HG02973 (cell line): ENCODE measurements at regions not wholly inside any gene's neighbourhood (a gene's known extent, or its start where the extent isn't known, plus 50 kb on each side); places are given as distances from the start of the nearest gene placed in this dataset.

Experiments
- ATAC-seq: cut with Tn5 transposase; IDR thresholded peaks from one replicate; pipeline ENCODE4 v1.9.1; 2021; ENCODE audit warnings: moderate library complexity; ENCODE audit not compliant: unreplicated experiment

DNA sequence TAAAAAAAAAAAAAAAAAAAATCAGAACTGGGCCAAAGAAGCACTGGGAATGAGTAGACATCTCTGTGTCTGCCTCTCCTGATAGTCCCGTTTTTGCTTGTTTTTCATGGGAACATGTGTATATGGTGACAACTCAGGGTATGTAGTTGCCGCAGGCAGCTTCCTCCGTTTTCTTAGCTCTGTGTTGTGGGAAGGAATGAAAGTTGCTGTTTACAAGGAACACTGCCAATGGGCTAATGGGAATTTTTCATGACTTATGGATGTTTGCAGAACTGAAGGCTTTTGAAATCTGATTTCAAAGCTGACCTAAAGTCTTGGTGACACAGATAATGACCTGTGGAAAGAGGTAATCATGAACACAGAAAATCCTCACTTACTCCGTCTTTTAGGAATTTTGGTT, 146.4 kb upstream of the BTG1 start:
- no peak for ATAC-seq

DNA sequence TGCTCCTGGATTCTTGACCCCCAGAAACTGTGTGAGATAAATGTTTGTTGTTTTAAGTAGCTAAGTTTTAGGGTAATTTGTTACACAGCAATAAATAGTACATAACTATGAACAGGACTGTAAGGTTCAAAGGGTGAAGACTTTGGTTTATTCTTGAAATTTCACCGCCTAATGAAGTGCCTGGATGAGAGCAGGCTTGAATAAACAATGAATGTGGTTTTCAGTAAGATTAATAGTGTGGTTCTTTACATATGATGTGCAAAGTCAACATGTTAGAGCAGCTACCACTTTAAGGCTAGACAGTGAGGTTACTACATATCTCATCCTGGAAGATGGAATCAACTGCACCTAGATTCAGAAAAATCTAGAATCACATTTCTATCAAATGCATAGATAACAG, 145.2 kb upstream of the BTG1 start:
- ATAC-seq = no peak

DNA sequence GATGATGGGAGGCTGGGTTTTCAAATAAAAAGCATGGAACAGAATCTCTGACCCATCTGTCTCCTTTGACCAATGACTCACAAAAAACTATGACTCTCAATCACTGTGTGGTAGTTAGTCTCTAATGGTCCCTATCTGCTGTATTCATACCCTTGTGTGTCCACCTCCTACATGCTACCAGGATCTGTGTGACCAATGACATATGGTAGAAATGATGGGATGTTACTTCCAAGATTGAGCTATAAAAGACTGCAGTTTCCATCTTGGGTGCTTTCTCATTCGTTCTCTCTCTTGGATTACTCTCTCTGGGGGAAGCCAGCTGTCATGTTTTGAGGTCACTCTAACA, 144.7 kb upstream of the BTG1 start:
- no peak for ATAC-seq

DNA sequence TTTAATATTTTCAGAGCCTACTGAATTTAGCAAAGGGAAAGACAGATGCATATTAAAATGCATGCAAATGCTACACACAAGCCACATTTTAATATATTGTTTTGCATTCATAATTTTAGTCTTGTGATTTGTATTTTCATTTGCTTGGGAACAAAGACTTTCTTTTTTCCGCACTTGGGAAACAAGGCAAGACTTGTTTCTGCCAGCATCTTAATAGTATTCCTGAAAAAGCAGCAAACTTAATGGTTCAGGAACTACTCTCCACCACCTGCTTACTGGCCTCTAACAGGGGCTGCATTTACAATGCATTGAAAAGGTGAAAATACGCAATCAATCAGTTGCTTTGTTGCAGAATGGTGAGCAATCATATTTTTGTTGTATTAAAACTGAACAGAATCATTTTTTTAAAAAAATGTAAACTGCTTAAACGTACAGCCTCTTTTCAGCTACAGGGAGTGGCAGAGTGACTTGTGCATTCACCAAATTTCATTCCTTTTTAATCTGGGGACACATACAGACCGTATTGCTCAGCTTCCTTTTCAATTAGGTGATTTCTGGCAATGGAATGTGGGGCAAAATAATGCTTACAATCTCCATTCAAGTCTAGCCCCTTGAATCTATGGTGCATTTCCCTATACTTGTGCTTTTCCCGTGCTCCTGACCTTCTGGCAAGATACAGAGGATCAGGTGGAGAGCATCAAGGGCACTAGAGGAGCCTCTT, 144.1 kb upstream of the BTG1 start:
- no peak for ATAC-seq

DNA sequence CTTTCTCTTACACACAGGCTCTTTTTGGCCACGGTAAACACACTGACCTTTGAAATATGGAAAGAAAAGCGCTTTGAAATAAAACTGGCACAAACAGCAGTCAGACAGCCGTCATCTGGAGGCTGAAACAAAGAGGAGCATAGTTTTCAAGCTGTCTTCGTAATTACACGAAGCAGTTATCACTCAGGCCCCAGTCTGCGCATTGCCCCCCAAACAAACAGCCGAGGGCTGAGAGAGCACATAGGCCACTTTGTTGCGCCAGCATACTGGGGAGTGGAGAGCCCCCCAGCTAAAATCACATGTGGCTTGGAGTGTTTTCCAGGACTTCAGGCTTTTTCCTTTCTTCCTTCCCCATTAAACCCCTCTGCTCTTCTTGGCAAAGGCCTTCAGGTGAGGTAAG, 142.9 kb upstream of the BTG1 start:
- no peak for ATAC-seq

DNA sequence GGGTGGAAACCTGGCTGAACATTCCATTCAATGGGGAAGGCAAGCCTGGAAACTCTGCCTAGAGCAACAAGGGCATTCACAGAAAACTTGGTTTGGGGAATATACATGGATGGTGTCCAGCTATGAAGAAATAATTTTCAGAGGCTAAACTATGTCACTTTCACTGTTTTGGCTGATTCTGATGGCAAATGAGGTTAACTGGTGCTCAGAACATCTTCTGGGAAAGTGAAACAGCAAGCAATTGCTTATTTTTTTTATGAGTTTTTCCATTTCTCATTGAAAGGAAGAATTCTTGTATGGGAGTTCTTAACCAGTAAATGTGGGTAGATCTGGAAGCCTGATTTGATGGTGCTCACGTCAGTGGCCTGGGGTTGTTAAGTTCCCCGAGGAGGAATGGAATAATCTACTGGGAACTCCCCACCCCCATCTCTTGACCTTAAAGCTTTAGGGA, 132.8 kb upstream of the BTG1 start:
- ATAC-seq = no peak

DNA sequence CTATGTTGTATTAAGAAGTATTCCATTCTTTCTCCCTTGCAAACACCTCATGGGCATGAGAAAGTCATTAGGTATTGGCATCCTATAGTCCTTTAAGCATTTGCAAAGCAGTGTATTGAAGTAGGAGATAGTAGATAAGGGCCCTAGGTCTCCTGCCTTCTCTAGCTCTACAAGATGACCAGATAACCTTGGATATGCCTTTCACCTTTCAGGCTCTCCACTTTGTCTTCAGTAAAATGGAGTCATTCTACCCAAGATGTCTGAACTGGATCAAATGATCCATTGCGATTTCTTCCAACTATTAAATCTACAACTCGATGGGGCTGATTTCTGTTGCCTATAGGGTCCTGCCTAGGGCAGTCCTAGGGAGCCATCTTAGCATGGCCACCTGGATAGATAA, 132.1 kb upstream of the BTG1 start:
- ATAC-seq = no peak

DNA sequence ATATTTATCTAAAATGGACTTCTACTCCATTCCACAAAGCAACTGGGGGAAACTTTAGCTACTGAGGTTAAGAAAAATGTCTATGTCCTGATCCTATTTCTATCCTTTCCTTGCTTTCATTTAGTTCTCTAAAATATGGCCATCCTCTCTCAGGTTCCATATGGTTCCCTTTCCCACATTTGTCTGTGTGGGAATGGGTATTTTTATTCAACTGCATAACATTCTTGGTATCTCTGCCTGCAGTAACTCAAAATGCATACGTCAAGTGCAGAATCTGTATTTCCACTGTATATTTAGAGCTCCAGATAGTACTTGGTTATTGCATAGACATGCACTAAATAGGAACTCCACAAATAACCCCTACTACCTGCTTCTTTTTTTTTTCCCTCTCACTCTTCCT, 130.6 kb upstream of the BTG1 start:
- no peak for ATAC-seq

DNA sequence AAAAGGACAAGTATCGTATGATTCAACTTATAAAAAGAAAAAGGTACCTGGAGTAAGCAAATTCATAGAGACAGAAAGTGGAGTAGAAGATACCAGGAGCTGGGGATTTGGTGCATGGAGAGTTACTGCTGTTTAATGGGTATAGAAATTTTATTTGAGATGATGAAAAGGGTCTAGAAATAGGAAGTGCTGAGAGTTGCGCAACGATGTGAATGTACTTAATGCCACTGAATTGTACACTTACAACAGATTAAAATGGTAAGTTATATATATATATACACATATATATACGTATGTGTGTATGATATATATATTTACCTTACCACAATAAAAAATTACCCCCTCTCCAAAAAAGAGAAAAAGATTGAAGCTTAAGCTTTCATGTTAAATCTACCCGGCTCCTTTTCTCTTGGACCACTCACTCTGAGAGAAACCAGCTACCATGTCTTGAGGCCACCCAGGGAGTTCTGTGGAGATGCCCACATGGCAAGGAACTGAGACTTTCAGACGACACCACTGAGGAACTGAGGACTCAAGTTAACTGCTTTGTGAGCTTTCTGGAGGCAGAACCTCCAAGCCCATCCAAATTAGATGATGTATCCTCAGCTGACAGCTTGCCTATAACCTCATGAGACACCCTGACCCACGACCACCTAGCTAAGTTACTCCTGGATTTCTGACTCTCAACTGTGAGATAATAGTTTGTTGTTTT, 130.0 kb upstream of the BTG1 start:
- no peak for ATAC-seq

DNA sequence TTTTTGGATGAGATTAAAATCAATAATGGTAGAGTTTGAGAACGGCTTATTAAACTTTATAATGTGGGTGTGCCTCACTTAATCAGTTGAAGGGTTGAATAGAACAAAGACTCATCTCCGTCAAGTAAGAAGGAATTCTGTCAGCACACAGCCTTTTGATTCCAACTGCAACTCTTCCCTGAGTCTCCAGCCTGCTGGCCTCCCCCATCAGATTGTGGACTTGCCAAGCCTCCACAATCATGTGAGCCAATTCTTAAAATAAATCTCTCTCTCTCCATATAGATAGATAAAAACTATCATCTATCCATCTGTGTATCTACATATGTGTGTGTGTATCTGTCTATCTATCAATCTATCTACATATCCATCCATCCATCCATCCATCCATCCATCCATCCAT, 127.4 kb upstream of the BTG1 start:
- no peak for ATAC-seq

DNA sequence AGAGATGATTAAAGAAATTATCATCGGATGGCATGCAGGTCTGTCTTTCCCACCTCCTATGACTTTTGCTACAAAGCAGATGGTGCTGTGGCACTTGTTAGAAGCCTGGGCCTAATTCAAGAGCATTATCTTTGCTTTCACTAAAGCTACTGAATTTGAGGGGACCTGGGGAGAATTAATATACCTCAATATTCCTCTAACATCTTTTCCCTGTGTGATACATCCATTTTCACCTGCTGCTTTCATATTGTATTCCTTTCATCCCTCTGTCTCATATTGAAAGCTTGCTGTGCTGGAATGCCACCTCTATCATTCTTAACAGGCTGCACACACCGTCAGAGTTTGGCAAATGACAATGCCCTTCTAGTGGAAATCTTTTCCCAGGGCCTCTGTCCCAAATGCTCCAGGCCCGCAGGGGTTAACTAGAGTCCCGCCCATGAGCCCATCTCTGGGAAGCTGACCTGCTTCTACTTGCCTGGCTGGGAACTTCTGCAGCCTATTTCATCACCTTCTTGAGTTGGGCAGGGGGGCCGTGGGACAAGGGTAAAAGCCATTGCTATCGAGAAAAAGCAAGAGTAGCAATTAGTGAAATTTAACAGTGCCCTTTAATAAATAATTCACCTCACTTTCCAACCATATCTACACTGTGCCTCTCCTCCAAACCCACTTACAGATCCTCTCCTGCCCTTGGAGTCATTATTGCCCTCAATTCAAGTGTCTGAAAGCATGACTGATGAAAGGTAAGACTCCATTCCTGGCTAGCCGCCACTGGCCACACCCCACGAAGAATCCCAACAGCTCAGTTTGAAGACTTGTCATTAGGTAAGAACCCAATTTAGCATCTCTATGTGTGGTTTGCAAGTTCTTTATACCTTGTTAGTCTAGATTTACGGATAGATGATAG, 126.7 kb upstream of the BTG1 start:
- no peak for ATAC-seq

DNA sequence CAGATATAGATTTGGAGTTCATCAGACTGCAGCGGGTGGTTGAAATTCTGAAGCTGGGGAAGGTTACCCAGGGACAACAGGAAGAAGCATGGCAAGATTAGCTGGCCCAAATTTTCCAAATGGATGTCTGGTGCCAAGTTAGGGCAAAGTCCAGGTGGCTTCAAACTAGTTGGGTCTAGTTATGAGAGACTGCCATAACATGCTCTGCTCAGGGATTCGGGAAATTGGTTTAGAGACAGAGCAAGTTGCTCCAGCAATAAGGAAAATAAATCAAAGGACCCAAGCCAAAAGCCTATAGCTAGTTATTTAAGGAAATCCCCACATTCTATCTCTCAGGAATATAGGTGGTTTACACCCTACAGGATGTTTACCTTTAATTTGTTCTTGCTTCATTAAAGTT, 125.7 kb upstream of the BTG1 start:
- ATAC-seq = no peak

DNA sequence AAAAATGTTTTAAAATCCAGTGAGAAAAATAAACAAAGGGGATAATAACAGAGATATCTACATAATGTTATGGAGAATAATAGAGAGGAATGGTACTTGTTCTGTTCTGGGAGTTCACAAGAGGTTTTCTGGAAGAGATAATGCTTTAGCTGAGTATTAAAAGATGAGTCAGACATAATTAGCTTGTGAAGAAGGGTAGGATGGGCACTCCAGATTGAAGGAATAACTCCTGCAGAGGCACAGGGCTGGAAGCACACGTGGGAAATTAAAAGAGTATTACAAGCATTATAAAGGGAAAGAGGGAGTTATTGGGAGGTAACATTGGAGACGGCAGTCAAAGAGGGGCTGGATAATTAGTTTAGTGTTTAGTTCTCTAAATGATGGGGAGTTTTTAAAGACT, 124.9 kb upstream of the BTG1 start:
- no peak for ATAC-seq

DNA sequence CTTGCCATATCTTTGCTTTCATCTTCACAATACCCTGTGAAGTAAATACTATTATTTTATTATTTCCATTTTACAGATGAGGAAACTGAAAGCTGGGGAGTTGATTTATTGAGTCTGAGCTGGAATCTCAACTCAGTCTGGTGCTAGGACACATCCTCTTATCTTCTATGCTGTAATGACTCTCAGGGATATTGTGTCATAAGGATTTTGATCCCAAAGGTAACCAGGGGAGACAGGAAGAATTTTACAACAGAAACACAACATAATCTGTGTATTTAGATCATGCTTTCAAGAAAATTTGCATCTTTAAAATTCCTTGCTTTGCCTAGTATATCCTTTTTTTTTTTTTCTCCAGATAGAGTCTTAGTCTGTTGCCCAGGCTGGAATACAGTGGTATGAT, 123.3 kb upstream of the BTG1 start:
- ATAC-seq = no peak

DNA sequence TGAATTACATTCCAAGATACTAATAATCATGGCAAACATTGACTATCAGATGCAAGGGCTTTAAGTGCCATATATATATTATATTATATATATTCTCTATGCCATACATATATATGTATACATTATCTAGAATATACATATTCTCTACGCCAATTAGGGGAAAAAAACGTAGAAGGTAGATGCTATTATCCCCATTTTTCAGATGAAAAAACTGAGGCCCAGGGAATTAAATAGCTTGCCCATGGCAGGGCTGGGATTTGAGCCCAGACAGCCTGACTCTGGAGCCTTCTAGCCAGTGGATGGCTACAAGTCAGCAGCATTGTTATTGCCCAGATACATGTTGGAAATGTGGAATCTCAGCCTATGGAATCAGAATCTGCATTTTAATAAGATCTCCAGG, 116.0 kb upstream of the BTG1 start:
- ATAC-seq = no peak

DNA sequence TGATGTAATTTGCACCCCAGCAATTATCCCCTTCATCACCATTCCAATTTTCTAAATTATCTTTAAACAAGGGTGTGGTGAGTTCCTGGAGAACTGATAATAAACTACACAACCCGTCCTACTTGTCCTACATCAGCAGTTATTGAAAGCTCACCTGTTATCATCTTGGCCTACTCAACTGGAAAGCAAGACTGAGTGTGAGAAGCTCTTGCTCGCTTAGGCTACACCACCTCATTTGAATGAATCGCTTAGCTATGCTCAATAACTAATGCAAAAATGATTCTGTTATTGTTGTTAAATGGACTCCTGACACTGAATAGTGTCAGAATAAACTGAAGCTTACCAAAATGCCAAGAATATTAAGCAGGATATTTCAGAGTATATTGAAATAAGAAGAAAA, 115.4 kb upstream of the BTG1 start:
- no peak for ATAC-seq

DNA sequence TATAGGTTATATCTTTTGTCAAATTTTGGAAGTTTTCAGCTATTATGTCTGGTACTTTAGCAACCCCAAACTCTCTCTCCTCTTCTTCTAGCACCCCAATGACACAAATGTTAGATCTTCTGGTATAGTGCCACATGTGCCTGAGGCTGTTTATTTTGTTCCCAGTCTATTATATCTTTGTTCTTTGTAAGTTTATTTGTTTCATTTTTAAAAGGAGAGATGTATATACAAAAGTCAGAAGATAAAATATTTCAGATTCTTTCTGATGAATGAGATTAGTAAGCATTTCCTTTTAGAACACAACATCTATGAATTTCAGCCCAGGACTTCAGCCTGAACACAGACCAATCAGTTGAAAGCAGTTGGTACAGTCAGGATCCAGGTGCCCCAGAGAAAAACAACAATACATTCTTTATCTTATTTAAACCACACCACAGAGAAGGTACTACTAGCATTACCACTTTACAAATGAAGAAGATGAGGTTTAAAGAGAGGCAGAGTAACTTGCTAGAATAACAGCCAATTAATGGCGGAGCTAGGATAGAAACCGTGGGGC, 114.1 kb upstream of the BTG1 start:
- ATAC-seq = no peak

DNA sequence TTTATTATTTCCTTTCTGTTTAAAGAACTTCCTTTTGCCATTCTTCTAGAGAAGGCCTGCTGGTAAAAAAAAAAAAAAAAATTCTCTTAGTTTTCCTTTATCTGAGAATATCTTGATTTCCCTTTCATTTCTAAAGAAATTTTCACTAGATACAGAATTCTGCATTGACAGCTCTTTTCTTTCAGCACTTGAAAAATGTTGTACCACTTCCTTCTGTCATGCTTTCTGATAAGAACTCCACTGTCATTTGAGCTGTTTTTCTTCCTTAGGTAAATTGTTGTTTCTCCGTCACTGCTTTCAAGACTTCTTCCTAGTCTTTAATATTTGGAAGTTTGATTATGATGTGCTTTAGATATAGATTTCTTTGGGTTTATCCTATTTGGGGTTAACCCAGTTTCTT, 113.6 kb upstream of the BTG1 start:
- ATAC-seq = no peak

DNA sequence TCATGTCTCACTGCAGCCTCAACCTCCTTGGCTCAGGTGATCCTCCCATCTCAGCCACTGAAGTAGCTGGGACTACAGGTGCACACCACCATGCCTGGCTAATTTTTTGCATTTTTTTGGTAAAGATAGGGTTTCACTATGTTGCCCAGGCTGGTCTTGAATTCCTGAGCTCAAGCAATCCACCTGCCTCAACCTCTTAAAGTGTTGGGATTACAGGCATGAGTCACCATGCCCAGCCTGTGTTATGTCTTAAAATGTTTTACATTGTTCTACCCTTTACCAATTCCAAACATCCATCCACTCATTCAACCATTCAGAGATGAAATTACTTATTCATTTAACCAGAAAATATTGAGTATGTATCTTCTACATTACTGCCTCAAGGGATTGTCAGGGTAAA, 111.6 kb upstream of the BTG1 start:
- no peak for ATAC-seq

DNA sequence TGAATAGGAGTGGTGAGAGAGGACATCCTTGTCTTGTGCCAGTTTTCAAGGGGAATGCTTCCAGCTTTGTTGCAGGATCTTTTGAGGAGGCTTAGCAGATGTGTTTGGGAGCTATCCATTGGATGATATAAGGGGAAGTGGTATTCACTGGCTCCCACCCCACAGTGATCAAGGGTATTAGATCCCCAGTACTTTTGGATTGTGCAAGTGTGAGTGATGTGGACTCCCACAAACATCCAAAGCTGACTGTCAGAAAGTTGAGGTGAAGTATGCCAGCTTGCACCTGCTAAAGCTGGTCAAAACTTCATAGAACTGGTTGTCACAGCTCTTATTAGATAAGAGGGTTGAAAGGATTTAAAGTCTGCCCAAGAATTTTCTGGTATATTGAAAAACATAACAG, 110.1 kb upstream of the BTG1 start:
- no peak for ATAC-seq

DNA sequence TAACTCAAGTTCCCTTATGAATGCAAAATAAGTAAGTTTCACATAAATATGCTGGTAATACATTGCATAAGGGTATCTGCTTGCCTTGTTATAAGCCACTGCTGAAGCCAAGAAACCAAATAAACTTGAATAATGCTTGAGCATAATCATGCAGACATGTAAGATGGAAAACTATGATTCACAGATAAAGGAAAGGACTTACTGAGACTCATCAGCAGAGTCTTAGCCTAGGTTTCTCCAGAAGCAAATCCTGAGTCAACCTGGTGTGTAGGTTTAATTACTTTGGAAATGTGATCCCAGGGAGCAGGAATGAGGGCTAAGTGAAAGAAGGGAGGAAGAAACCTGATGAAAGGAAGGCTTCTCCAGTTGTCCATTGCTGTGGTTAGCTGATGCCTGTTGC, 107.7 kb upstream of the BTG1 start:
- no peak for ATAC-seq

DNA sequence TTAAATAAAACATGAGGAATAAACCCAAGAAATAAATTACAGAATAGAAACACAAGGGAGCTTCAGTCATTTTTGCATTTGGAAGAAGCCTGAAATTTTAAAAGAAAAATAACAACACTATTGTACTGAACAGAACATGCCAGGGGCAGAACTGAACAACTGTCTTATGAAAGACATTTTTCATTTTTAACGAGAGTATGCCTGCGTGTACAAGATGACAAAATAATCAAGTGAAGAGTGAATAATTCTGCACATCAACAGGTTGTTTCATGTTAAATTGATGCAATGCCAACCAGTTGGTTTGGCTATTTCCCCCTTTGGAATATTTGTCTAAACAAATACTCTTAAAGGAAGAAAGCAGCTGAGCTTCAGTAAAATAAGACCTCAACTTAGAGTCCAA, 103.3 kb upstream of the BTG1 start:
- ATAC-seq = no peak
